ENCODE measurements at regions not wholly inside any gene's neighbourhood (a gene's known extent, or its start where the extent isn't known, plus 50 kb on each side); places are given as distances from the start of the nearest gene placed in this dataset.

DNA sequence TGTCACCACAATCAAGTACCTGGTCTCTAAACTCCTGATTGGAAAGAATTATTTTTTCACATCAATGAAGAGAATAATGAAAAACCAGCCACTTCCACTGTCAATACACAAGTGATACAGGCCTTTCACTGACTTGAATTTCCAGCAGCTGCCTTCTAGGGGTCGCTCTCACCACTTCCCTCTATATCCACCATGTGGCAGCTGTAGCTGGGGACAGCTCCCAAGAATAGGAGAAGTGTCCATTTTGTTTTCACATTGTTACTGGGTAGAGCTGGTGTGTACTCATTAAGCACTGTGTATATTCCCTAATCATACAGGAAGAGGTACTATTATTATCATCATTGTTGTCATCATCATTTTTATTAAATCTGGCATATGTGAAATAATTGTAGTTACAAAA lies 438.4 kb upstream of the SPTLC3 start:
- H3K27ac Mint-ChIP-seq (ENCODE audit: unreplicated experiment) = no peak overlapping the region
- H3K4me3 Mint-ChIP-seq (ENCODE audit: unreplicated experiment) = no peak overlapping the region
- TF ChIP-seq, protein P1, sequence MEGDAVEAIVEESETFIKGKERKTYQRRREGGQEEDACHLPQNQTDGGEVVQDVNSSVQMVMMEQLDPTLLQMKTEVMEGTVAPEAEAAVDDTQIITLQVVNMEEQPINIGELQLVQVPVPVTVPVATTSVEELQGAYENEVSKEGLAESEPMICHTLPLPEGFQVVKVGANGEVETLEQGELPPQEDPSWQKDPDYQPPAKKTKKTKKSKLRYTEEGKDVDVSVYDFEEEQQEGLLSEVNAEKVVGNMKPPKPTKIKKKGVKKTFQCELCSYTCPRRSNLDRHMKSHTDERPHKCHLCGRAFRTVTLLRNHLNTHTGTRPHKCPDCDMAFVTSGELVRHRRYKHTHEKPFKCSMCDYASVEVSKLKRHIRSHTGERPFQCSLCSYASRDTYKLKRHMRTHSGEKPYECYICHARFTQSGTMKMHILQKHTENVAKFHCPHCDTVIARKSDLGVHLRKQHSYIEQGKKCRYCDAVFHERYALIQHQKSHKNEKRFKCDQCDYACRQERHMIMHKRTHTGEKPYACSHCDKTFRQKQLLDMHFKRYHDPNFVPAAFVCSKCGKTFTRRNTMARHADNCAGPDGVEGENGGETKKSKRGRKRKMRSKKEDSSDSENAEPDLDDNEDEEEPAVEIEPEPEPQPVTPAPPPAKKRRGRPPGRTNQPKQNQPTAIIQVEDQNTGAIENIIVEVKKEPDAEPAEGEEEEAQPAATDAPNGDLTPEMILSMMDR (IDR thresholded peaks at IDR 0.05; ENCODE audit: partially characterized antibody, unreplicated experiment) = peak; percentile 53
- no peaks in the 10 kb centered on the region for H3K27me3 Mint-ChIP-seq (ENCODE audit: unreplicated experiment)
- no peaks in the 10 kb centered on the region for H3K4me1 Mint-ChIP-seq (ENCODE audit: low read depth, unreplicated experiment)
- no peaks in the 10 kb centered on the region for H3K9me3 Mint-ChIP-seq (ENCODE audit: unreplicated experiment)
- H3K36me3 Mint-ChIP-seq (ENCODE audit: unreplicated experiment) = no peaks in the 10 kb centered on the region
- peak; percentile 64 for DNase-seq

DNA sequence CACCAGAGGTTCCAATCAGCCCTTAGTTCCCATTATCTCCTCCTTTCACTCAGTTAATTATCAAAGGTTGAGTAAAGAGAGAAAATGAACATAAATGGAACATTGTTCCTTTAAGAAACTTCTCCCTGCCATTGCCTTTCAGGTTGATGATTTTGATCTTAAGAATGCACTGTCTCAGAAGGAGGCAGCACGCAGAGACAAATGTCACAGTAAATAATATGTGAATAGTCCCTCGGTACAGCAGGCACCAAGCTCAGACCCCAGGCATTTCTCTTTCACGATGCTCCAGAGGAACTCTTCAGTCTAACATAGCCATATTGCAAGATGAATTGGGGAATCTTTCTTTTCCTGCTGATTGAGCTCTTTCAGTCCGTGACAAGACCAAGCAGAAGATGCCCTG lies 435.3 kb upstream of the SPTLC3 start:
- no peaks in the 10 kb centered on the region for H3K4me1 Mint-ChIP-seq (ENCODE audit: low read depth, unreplicated experiment)
- H3K4me3 Mint-ChIP-seq (ENCODE audit: unreplicated experiment) = no peak overlapping the region
- TF ChIP-seq, protein P1 (IDR thresholded peaks at IDR 0.05; ENCODE audit: partially characterized antibody, unreplicated experiment) = no peak
- H3K27me3 Mint-ChIP-seq (ENCODE audit: unreplicated experiment) = no peaks in the 10 kb centered on the region
- H3K27ac Mint-ChIP-seq (ENCODE audit: unreplicated experiment) = no peak overlapping the region
- H3K9me3 Mint-ChIP-seq (ENCODE audit: unreplicated experiment) = no peaks in the 10 kb centered on the region
- no peaks in the 10 kb centered on the region for H3K36me3 Mint-ChIP-seq (ENCODE audit: unreplicated experiment)
- DNase-seq = no peak

DNA sequence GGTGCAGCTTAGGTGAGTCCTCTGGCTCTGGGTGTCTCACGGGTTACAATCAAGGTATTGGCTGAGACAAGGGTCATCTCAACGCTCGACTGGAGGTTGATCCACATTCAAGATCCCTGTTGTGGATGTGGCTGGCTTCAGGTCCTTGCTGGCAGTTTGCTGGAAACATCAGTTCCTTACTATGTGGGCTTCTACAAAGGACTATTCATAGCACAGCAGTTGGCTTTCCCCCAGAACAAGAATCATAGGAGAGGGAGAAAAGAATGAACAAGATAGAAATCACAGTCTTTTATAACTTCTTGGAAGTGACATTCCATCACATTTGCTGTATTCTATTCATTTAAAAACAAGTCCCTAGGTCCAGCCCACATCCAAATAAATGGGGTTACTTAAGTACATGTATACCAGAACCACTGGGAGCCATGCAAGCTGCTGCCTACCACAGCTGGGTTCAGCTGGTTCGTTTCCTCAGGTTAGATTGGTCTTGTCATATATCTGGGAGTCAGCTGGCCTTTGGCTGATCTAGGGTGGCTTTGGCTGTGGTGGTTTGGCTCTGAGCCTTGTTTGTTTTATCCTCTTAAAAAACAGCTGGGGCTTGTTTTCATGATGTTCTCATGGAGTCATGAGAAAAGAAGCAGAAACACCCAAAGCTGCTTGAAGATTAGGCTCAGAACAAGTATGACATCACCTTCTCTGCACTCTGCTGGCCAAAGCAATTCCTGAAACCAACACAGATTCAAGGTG lies 433.2 kb upstream of the SPTLC3 start:
- Mint-ChIP-seq H3K9me3 (ENCODE audit: unreplicated experiment) (no peaks in the 10 kb centered on the region), H3K27ac (ENCODE audit: unreplicated experiment) (no peak overlapping the region), H3K36me3 (ENCODE audit: unreplicated experiment) (no peaks in the 10 kb centered on the region), H3K27me3 (ENCODE audit: unreplicated experiment) (no peaks in the 10 kb centered on the region), H3K4me1 (ENCODE audit: low read depth, unreplicated experiment) (no peaks in the 10 kb centered on the region), H3K4me3 (ENCODE audit: unreplicated experiment) (no peak overlapping the region)
- no peak for DNase-seq
- TF ChIP-seq, protein P1 (IDR thresholded peaks at IDR 0.05; ENCODE audit: partially characterized antibody, unreplicated experiment) = no peak

DNA sequence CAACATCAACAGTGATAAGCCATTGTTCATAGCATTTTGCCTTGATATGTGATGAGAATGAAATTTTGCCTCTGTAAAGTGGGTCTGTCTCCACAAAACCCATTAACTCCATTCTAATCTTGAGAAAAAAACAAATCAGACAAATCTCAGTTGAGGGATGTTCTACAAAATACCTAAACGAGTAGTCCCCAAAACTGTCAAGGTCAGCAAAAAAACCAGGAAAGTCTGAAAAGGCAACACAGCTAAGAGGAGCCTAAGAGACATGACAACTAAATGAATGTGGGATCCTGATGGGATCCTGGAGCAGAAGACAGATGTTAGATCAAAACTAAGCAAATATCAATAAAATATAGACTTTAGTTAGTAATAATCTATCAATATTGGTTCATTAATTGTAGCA lies 431.6 kb upstream of the SPTLC3 start:
- H3K9me3 Mint-ChIP-seq (ENCODE audit: unreplicated experiment) = no peaks in the 10 kb centered on the region

More for the DNA sequence above, 431.6 kb upstream of the SPTLC3 start:
- no peaks in the 10 kb centered on the region for H3K4me1 Mint-ChIP-seq (ENCODE audit: low read depth, unreplicated experiment)
- TF ChIP-seq, protein P1 (IDR thresholded peaks at IDR 0.05; ENCODE audit: partially characterized antibody, unreplicated experiment) = no peak
- H3K27me3 Mint-ChIP-seq (ENCODE audit: unreplicated experiment) = no peaks in the 10 kb centered on the region
- no peaks in the 10 kb centered on the region for H3K36me3 Mint-ChIP-seq (ENCODE audit: unreplicated experiment)
- H3K27ac Mint-ChIP-seq (ENCODE audit: unreplicated experiment) = no peak overlapping the region
- H3K4me3 Mint-ChIP-seq (ENCODE audit: unreplicated experiment) = no peak overlapping the region
- no peak for DNase-seq
